ENCODE measurements at regions not wholly inside any gene's neighbourhood (a gene's known extent, or its start where the extent isn't known, plus 50 kb on each side); places are given as distances from the start of the nearest gene placed in this dataset.

- TF ChIP-seq CTCF (CRISPR knock-in tag; IDR thresholded peaks at IDR 0.05): no peak
- TF ChIP-seq MAFF (IDR thresholded peaks at IDR 0.05; ENCODE audit: low read depth, low read length): no peak
- no peak for TF ChIP-seq PITX1 (CRISPR knock-in tag; IDR thresholded peaks at IDR 0.05)
- TF ChIP-seq SMAD1 (CRISPR knock-in tag; IDR thresholded peaks at IDR 0.05; ENCODE audit: borderline replicate concordance, low read depth): no peak
- TF ChIP-seq FOXM1 (CRISPR knock-in tag; IDR thresholded peaks at IDR 0.05): no peak
- no peak for TF ChIP-seq E2F5 (CRISPR knock-in tag; conservative IDR thresholded peaks at IDR 0.05)
These were observed 364.6 kb downstream of the PREX1 start for GRCh38 chr20:48463096-48463720.
